ENCODE measurements at regions not wholly inside any gene's neighbourhood (a gene's known extent, or its start where the extent isn't known, plus 50 kb on each side); places are given as distances from the start of the nearest gene placed in this dataset.

GRCh38 chr9:79166005-79166404 lies 405.8 kb upstream of the TLE4 start:
- TF ChIP-seq CTCF (IDR thresholded peaks at IDR 0.05) (no peak), POLR2A (IDR thresholded peaks at IDR 0.05) (no peak)

Data from thyroid gland (tissue), 4 donors.